Right cardiac atrium (tissue), 5 donors: ENCODE measurements at regions not wholly inside any gene's neighbourhood (a gene's known extent, or its start where the extent isn't known, plus 50 kb on each side); places are given as distances from the start of the nearest gene placed in this dataset.

Source experiments
- ATAC-seq, 2 donors: fragments of 200-7000 bp; cut with Tn5 transposase; one replicate each; pipeline versions ENCODE4 v1.8.0 to v1.9.1; 2020; ENCODE audit warnings: moderate library complexity in 2 of 2, mild to moderate bottlenecking in 1 of 2
- DNase-seq, 3 donors: peaks; one replicate each; pipeline ENCODE4 v3.0.0-alpha.2; 2020
- H3K27ac ChIP-seq: one replicate; pipeline ENCODE4 v1.5.1; 2013; ENCODE audit warnings: mild to moderate bottlenecking, low read length, control low read depth, moderate library complexity
- H3K27me3 ChIP-seq: one replicate; pipeline ENCODE4 v1.6.1; 2013; ENCODE audit not compliant: control insufficient read depth, insufficient read depth
- H3K4me1 ChIP-seq: one replicate; pipeline ENCODE4 v1.6.1; 2013; ENCODE audit warnings: low read length; ENCODE audit not compliant: control insufficient read depth, insufficient read depth
- H3K4me3 ChIP-seq: one replicate; pipeline ENCODE4 v1.5.1; 2013; ENCODE audit warnings: low read length, control low read depth
- H3K9me3 ChIP-seq: one replicate; pipeline ENCODE4 v1.6.1; 2013; ENCODE audit warnings: low read length; ENCODE audit not compliant: control insufficient read depth
- WGBS: extraction: QIAGEN DNeasy Blood & Tissue Kit; methylation state at CpG from one replicate; pipeline ENCODE4 v1.1.7; 2013; 5-methylcytosine and 5-hydroxymethylcytosine counted together
- intact Hi-C, 4 donors: fragments of 100-400 bp; cut with DNase I; formaldehyde crosslinking; loops; one replicate each; pipeline versions ENCODE4 v1.11.0 to v1.14.0; 2022 to 2023
- donor health status: healthy with polysubstance abuse.
- donor health status: DM: no; HTN: yes; CAD: no.
- donor health status: DM: no; HTN: no; CAD: no.
- donor health status: DM: no; HTN: yes; CAD: no; lungs with severe emphysema.
- donor health status: DM: yes; HTN: yes; CAD: no.

GRCh38 chr11:133787379-133788141 lies 57.8 kb downstream of the SPATA19 start:
- H3K27ac ChIP-seq: no peak overlapping the region
- peak overlapping the region; percentile 49 for H3K4me3 ChIP-seq
- DNase-seq (peak; percentile 65 to 88 (median 85)), ATAC-seq (peak; percentile 94 to 95)
- no peaks in the 10 kb centered on the region for H3K27me3 ChIP-seq
- intact Hi-C loops: no loop called here
- no peaks in the 10 kb centered on the region for H3K9me3 ChIP-seq
- H3K4me1 ChIP-seq: no peaks in the 10 kb centered on the region
- WGBS: 8% methylated on average over 47 of the region's 47 CpGs

- Histone ChIP-seq H3K27ac (no peak overlapping the region), H3K4me1 (no peaks in the 10 kb centered on the region), H3K4me3 (no peak overlapping the region), H3K27me3 (no peaks in the 10 kb centered on the region), H3K9me3 (no peaks in the 10 kb centered on the region)
- intact Hi-C loops: no loop called here
- no peak for DNase-seq
- ATAC-seq: no peak
- 64% methylated on average over 10 of the region's 10 CpGs for WGBS
These were observed 59.4 kb downstream of the SPATA19 start for GRCh38 chr11:133785795-133786340.

- Histone ChIP-seq H3K27ac (no peak overlapping the region), H3K27me3 (no peaks in the 10 kb centered on the region), H3K9me3 (no peaks in the 10 kb centered on the region), H3K4me3 (no peak overlapping the region), H3K4me1 (no peaks in the 10 kb centered on the region)
- intact Hi-C loops: no loop called here
- 88% methylated on average over 6 of the region's 6 CpGs for WGBS
- DNase-seq (no peak), ATAC-seq (no peak)
These were observed 61.0 kb downstream of the SPATA19 start for GRCh38 chr11:133784359-133784758.

GRCh38 chr11:133782116-133782725 lies 63.1 kb downstream of the SPATA19 start:
- ATAC-seq (no peak), DNase-seq (peak in 1 of 3 donors; percentile 44)
- Histone ChIP-seq H3K4me3 (no peak overlapping the region), H3K9me3 (no peaks in the 10 kb centered on the region), H3K27ac (no peak overlapping the region), H3K27me3 (no peaks in the 10 kb centered on the region), H3K4me1 (no peaks in the 10 kb centered on the region)
- 92% methylated on average over 37 of the region's 37 CpGs for WGBS
- intact Hi-C loops: no loop called here

GRCh38 chr11:133778161-133778560 lies 67.2 kb downstream of the SPATA19 start:
- Histone ChIP-seq H3K4me3 (no peak overlapping the region), H3K9me3 (no peaks in the 10 kb centered on the region), H3K27ac (no peak overlapping the region), H3K4me1 (no peaks in the 10 kb centered on the region), H3K27me3 (no peaks in the 10 kb centered on the region)
- 31% methylated on average over 18 of the region's 18 CpGs for WGBS
- peak in 1 of 2 donors; percentile 40 for ATAC-seq
- DNase-seq: no peak
- intact Hi-C loops: no loop called here

- no peaks in the 10 kb centered on the region for H3K9me3 ChIP-seq
- no peak overlapping the region for H3K27ac ChIP-seq
- H3K4me1 ChIP-seq: no peaks in the 10 kb centered on the region
- intact Hi-C loops: no loop called here
- no peaks in the 10 kb centered on the region for H3K27me3 ChIP-seq
- H3K4me3 ChIP-seq: no peak overlapping the region
- no peak for ATAC-seq
- DNase-seq: no peak
- 71% methylated on average over 11 of the region's 11 CpGs for WGBS
These were observed 68.5 kb downstream of the SPATA19 start for GRCh38 chr11:133776671-133777367.

- DNase-seq: no peak
- WGBS: 66% methylated on average over 1 of the region's 1 CpG
- Histone ChIP-seq H3K4me3 (no peak overlapping the region), H3K27me3 (no peaks in the 10 kb centered on the region), H3K27ac (no peak overlapping the region), H3K4me1 (no peaks in the 10 kb centered on the region), H3K9me3 (no peaks in the 10 kb centered on the region)
- intact Hi-C loops: no loop called here
- ATAC-seq: no peak
These were observed 82.8 kb downstream of the SPATA19 start for GRCh38 chr11:133762538-133762937.

GRCh38 chr11:133753150-133753549 lies 92.2 kb downstream of the SPATA19 start:
- WGBS: 78% methylated on average over 10 of the region's 10 CpGs
- Histone ChIP-seq H3K27ac (no peak overlapping the region), H3K9me3 (no peaks in the 10 kb centered on the region), H3K4me3 (no peak overlapping the region), H3K27me3 (no peaks in the 10 kb centered on the region), H3K4me1 (no peaks in the 10 kb centered on the region)
- DNase-seq (no peak), ATAC-seq (no peak)
- intact Hi-C loops: no loop called here

GRCh38 chr11:133749841-133750240 lies 95.5 kb downstream of the SPATA19 start:
- H3K27ac ChIP-seq: no peak overlapping the region
- H3K9me3 ChIP-seq: no peaks in the 10 kb centered on the region
- no peaks in the 10 kb centered on the region for H3K27me3 ChIP-seq
- intact Hi-C loops: no loop called here
- no peaks in the 10 kb centered on the region for H3K4me1 ChIP-seq
- 85% methylated on average over 1 of the region's 1 CpG for WGBS
- no peak for DNase-seq
- no peak for ATAC-seq
- H3K4me3 ChIP-seq: no peak overlapping the region

- WGBS: 64% methylated on average over 13 of the region's 13 CpGs
- Histone ChIP-seq H3K27ac (no peak overlapping the region), H3K4me3 (no peak overlapping the region), H3K27me3 (no peaks in the 10 kb centered on the region), H3K9me3 (no peaks in the 10 kb centered on the region), H3K4me1 (no peaks in the 10 kb centered on the region)
- DNase-seq (no peak), ATAC-seq (no peak)
- intact Hi-C loops: no loop called here
These were observed 97.9 kb downstream of the SPATA19 start for GRCh38 chr11:133747409-133747808.

GRCh38 chr11:133746663-133747306 lies 98.5 kb downstream of the SPATA19 start:
- H3K9me3 ChIP-seq: no peaks in the 10 kb centered on the region
- H3K4me1 ChIP-seq: no peaks in the 10 kb centered on the region
- ATAC-seq (peak in 1 of 2 donors; percentile 62), DNase-seq (no peak)
- H3K4me3 ChIP-seq: no peak overlapping the region
- no peaks in the 10 kb centered on the region for H3K27me3 ChIP-seq
- H3K27ac ChIP-seq: no peak overlapping the region
- intact Hi-C loops: no loop called here
- WGBS: 52% methylated on average over 18 of the region's 18 CpGs
